Panc1 (cell line): ENCODE measurements at regions not wholly inside any gene's neighbourhood (a gene's known extent, or its start where the extent isn't known, plus 50 kb on each side); places are given as distances from the start of the nearest gene placed in this dataset.

Experiments
- ATAC-seq: fragments of 200-7000 bp; cut with Tn5 transposase; 2 replicates; pipeline ENCODE4 v1.9.1; 2020; ENCODE audit warnings: mild to moderate bottlenecking, moderate library complexity
- BruUV-seq: library from RNA; stranded (reverse); fragments of 400-500 nt; replicated peaks from 2 replicates; lab custom pipeline; 2021; lab: Mats Ljungman, UMichigan
- CTCF ChIA-PET: fragments of 300-600 bp; sonication (Branson Sonifier 250); formaldehyde crosslinking; loops from one replicate; lab custom pipeline; 2022; ENCODE audit warnings: antibody characterized with exemption; lab: Charles Lee
- POLR2A ChIA-PET: fragments of 300-600 bp; sonication (Branson Sonifier 250); formaldehyde crosslinking; loops from one replicate; lab custom pipeline; 2022; ENCODE audit warnings: antibody characterized with exemption; lab: Charles Lee
- DNase-seq: peaks from one replicate; pipeline ENCODE4 v3.0.0-alpha.2; 2010; ENCODE audit warnings: low read depth, low spot score
- H3K27ac ChIP-seq: 2 replicates; pipeline ENCODE4 v1.5.1; 2011; ENCODE audit warnings: mild to moderate bottlenecking, low read length, inconsistent platforms
- H3K27me3 ChIP-seq: fragments of 200-500 bp; sonication (Bioruptor generic); 2 replicates; pipeline ENCODE4 v1.6.0; 2014; ENCODE audit warnings: low read length, inconsistent platforms; ENCODE audit not compliant: control insufficient read depth, insufficient read depth
- H3K36me3 ChIP-seq: fragments of 200-500 bp; sonication (Bioruptor generic); 2 replicates; pipeline ENCODE4 v1.5.1; 2014; ENCODE audit warnings: inconsistent platforms, mild to moderate bottlenecking, low read length, moderate library complexity; ENCODE audit not compliant: control insufficient read depth, insufficient read depth
- H3K4me1 ChIP-seq: 2 replicates; pipeline ENCODE4 v1.5.1; 2011; ENCODE audit warnings: inconsistent platforms, mild to moderate bottlenecking, low read length, moderate library complexity; ENCODE audit not compliant: control insufficient read depth, insufficient read depth
- H3K4me3 ChIP-seq, 2 experiments: 2 replicates each; pipeline ENCODE4 v1.5.1; 2011 to 2012; ENCODE audit warnings: low read depth in 2 of 2, low read length in 2 of 2, mild to moderate bottlenecking in 2 of 2, inconsistent platforms in 1 of 2, moderate library complexity in 1 of 2
- H3K9me3 ChIP-seq: fragments of 200-500 bp; sonication (Bioruptor generic); 2 replicates; pipeline ENCODE4 v1.5.1; 2014; ENCODE audit warnings: low read depth, mild to moderate bottlenecking, inconsistent platforms, low read length, moderate library complexity; ENCODE audit not compliant: control insufficient read depth, insufficient read depth
- POLR2AphosphoS5 ChIP-seq: IDR thresholded peaks from 2 replicates; pipeline ENCODE4 v1.6.1; 2012; ENCODE audit warnings: mild to moderate bottlenecking, low read depth, low read length, moderate library complexity
- SIN3A ChIP-seq: IDR thresholded peaks from 2 replicates; pipeline ENCODE4 v1.6.1; 2012; ENCODE audit warnings: low read depth, mild to moderate bottlenecking, low read length, moderate library complexity, borderline replicate concordance; ENCODE audit not compliant: insufficient read depth
- TCF7L2 ChIP-seq: IDR thresholded peaks from 2 replicates; pipeline ENCODE4 v1.6.1; 2011; ENCODE audit warnings: mild to moderate bottlenecking, low read depth, low read length, inconsistent platforms
- in situ Hi-C: cut with HindIII; loops from 2 replicates; pipeline ENCODE4 v1.10.0; 2016; ENCODE audit warnings: low sequenced_read_pairs, low pct_unique_long_range_greater_than_20kb
- intact Hi-C: fragments of 100-400 bp; cut with micrococcal nuclease; formaldehyde crosslinking; loops from one replicate; pipeline ENCODE4 v1.10.0; 2022; ENCODE audit not compliant: unreplicated experiment
- TF ChIP-seq, protein P1 (sequence below), 2 experiments: IDR thresholded peaks; 2 replicates each; pipeline ENCODE4 v1.6.1; 2011 to 2012; ENCODE audit warnings: low read depth in 2 of 2, control low read depth in 1 of 2, low read length in 1 of 2, mild to moderate bottlenecking in 1 of 2, moderate library complexity in 1 of 2; ENCODE audit not compliant: insufficient read depth in 1 of 2
- TF ChIP-seq, protein P2 (sequence below): fragments of 450-650 bp; IDR thresholded peaks from 2 replicates; pipeline ENCODE4 v1.5.1; 2017; ENCODE audit warnings: mild to moderate bottlenecking

GRCh38 chr15:31455499-31455898 lies 128.9 kb downstream of the KLF13 start:
- Histone ChIP-seq H3K27ac (no peak overlapping the region), H3K9me3 (no peaks in the 10 kb centered on the region; the same call in 1 of the 2 replicates), H3K36me3 (no peaks in the 10 kb centered on the region), H3K4me3 (no peak overlapping the region), H3K4me1 (no peaks in the 10 kb centered on the region), H3K27me3 (no peaks in the 10 kb centered on the region)
- DNase-seq, result no peak
- no peak for ATAC-seq
- CTCF ChIA-PET, result no interaction called here
- in situ Hi-C loops, result no loop called here
- BruUV-seq, result no TSS peak
- no peak for TF ChIP-seq POLR2AphosphoS5
- TF ChIP-seq, protein P1, sequence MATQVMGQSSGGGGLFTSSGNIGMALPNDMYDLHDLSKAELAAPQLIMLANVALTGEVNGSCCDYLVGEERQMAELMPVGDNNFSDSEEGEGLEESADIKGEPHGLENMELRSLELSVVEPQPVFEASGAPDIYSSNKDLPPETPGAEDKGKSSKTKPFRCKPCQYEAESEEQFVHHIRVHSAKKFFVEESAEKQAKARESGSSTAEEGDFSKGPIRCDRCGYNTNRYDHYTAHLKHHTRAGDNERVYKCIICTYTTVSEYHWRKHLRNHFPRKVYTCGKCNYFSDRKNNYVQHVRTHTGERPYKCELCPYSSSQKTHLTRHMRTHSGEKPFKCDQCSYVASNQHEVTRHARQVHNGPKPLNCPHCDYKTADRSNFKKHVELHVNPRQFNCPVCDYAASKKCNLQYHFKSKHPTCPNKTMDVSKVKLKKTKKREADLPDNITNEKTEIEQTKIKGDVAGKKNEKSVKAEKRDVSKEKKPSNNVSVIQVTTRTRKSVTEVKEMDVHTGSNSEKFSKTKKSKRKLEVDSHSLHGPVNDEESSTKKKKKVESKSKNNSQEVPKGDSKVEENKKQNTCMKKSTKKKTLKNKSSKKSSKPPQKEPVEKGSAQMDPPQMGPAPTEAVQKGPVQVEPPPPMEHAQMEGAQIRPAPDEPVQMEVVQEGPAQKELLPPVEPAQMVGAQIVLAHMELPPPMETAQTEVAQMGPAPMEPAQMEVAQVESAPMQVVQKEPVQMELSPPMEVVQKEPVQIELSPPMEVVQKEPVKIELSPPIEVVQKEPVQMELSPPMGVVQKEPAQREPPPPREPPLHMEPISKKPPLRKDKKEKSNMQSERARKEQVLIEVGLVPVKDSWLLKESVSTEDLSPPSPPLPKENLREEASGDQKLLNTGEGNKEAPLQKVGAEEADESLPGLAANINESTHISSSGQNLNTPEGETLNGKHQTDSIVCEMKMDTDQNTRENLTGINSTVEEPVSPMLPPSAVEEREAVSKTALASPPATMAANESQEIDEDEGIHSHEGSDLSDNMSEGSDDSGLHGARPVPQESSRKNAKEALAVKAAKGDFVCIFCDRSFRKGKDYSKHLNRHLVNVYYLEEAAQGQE (IDR thresholded peaks at IDR 0.05; ENCODE audit: insufficient read depth in 1 of 2, low read depth in 2 of 2, low read length in 1 of 2), result no peak
- no peak for TF ChIP-seq SIN3A
- TF ChIP-seq TCF7L2, result no peak
- TF ChIP-seq, protein P2, sequence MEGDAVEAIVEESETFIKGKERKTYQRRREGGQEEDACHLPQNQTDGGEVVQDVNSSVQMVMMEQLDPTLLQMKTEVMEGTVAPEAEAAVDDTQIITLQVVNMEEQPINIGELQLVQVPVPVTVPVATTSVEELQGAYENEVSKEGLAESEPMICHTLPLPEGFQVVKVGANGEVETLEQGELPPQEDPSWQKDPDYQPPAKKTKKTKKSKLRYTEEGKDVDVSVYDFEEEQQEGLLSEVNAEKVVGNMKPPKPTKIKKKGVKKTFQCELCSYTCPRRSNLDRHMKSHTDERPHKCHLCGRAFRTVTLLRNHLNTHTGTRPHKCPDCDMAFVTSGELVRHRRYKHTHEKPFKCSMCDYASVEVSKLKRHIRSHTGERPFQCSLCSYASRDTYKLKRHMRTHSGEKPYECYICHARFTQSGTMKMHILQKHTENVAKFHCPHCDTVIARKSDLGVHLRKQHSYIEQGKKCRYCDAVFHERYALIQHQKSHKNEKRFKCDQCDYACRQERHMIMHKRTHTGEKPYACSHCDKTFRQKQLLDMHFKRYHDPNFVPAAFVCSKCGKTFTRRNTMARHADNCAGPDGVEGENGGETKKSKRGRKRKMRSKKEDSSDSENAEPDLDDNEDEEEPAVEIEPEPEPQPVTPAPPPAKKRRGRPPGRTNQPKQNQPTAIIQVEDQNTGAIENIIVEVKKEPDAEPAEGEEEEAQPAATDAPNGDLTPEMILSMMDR, result no peak
- POLR2A ChIA-PET, result no interaction called here
- intact Hi-C loops, result no loop called here

DNA sequence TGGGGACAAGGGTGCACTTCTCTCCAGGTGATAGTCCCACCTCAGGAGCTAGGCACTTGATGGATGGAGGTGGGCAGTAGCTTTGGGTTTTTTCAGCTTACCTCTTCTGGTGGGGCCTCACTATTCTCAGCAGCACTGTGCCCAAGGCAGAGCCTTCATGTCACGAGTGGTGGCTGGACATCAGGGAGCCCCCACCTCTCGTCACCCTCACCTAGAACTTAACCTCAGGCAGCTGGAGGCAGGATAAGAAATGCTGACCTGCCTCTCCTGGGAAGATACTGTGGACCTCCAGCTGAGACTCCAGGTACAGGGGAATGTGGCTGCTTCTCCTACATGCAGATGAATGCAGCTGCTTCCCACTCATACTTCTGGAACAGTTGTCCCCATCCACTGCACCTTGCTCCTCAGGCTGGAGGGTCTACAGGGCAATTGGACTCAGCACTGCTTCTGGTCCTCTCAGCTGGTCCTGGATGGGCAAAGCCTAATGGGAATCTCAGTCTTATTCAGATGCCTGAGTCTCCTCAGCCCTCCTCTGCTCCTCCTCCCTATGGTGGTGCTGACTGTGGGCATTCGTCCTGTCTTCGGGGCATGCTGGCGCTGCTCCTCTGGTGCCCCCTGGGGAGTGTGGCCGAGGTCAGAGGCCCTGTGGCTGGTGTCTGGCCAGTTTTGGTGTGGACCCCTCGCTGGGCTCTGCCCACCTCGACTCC lies 129.9 kb downstream of the KLF13 start:
- H3K4me3 ChIP-seq, result no peak overlapping the region
- no peaks in the 10 kb centered on the region for H3K27me3 ChIP-seq
- in situ Hi-C loops, result no loop called here
- BruUV-seq, result no TSS peak
- no peaks in the 10 kb centered on the region for H3K4me1 ChIP-seq
- TF ChIP-seq TCF7L2, result no peak
- TF ChIP-seq, protein P2, result no peak
- TF ChIP-seq POLR2AphosphoS5, result no peak
- TF ChIP-seq SIN3A, result no peak
- TF ChIP-seq, protein P1 (IDR thresholded peaks at IDR 0.05; ENCODE audit: insufficient read depth in 1 of 2, low read depth in 2 of 2, low read length in 1 of 2), result no peak
- ChIA-PET POLR2A (no interaction called here), CTCF (no interaction called here)
- H3K27ac ChIP-seq, result no peak overlapping the region
- no peaks in the 10 kb centered on the region; the same call in 1 of the 2 replicates for H3K9me3 ChIP-seq
- intact Hi-C loops, result no loop called here
- ATAC-seq (no peak), DNase-seq (no peak)
- no peaks in the 10 kb centered on the region for H3K36me3 ChIP-seq
